Left lung (tissue), 4 donors: ENCODE measurements at regions not wholly inside any gene's neighbourhood (a gene's known extent, or its start where the extent isn't known, plus 50 kb on each side); places are given as distances from the start of the nearest gene placed in this dataset.

Experiments
- ATAC-seq: fragments of 200-7000 bp; cut with Tn5 transposase; one replicate; pipeline ENCODE4 v1.9.1; 2020; ENCODE audit warnings: moderate library complexity
- DNase-seq, 4 donors: peaks; one replicate each; pipeline ENCODE4 v3.0.0-alpha.2; 2013 to 2020
- H3K27ac ChIP-seq, 2 donors: fragments of 200-600 bp; sonication (generic) in 1 of 2; one replicate each; pipeline versions ENCODE4 v1.5.0 to v1.8.0; 2020 to 2021
- H3K27me3 ChIP-seq, 2 donors: fragments of 200-600 bp; sonication (generic) in 1 of 2; one replicate each; pipeline versions ENCODE4 v1.5.0 to v1.8.0; 2020 to 2021
- H3K36me3 ChIP-seq, 2 donors: fragments of 200-600 bp; sonication (generic) in 1 of 2; one replicate each; pipeline versions ENCODE4 v1.5.0 to v1.8.0; 2020 to 2021
- H3K4me1 ChIP-seq, 2 donors: fragments of 200-600 bp; one replicate each; pipeline ENCODE4 v1.8.0; 2021
- H3K4me3 ChIP-seq, 2 donors: fragments of 200-600 bp; sonication (generic) in 1 of 2; one replicate each; pipeline versions ENCODE4 v1.5.0 to v1.8.0; 2020 to 2021; ENCODE audit warnings: mild to moderate bottlenecking in 1 of 2
- H3K9me3 ChIP-seq, 2 donors: fragments of 200-600 bp; sonication (generic) in 1 of 2; one replicate each; pipeline versions ENCODE4 v1.5.0 to v1.8.0; 2020 to 2021
- intact Hi-C, 2 donors: fragments of 100-400 bp; cut with DNase I; formaldehyde crosslinking; loops; one replicate each; pipeline versions ENCODE4 v1.11.2 to v1.14.2; 2022
- TF ChIP-seq, protein P1 (sequence below), 2 donors: fragments of 200-600 bp; sonication (generic) in 1 of 2; IDR thresholded peaks; one replicate each; pipeline versions ENCODE4 v1.5.0 to v1.8.0; 2021; ENCODE audit warnings: antibody characterized with exemption in 2 of 2
- donor health status: DM: no; HTN: yes; CAD: no.
- donor health status: DM: no; HTN: no; CAD: no.

GRCh38 chr4:83753260-83753659 lies 217.4 kb downstream of the GPAT3 start:
- intact Hi-C loops, result no loop called here

DNA sequence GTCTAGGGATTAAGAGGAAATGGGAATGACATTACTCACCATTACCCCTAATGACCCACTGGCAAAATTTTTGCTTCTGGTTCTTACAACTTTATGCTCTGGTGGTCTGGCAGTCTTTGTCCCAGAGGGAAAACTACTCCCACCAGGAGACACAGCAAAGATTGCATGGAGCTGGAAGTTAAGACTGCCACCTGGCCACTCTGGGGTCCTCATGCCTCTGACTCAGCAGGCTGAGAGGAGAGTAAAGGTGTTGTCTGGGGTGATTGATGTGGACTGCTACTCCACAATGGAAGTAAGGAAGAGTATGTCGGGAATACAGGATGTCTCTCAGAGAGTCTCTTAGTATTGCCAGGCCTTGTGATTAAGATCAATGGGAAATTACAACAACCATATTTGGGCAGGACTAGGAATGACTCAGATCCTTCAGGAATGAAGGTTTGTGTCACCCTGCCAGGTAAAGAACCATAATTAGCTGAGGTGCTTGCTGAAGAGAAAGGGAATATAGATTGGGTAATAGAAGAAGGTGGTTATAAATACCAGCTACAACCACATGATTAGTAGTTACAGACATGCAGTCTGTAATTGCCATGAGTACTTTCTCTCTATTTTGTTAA lies 215.5 kb downstream of the GPAT3 start:
- H3K27me3 ChIP-seq, result no peaks in the 10 kb centered on the region
- ATAC-seq, result peak; percentile 65
- TF ChIP-seq, protein P1, sequence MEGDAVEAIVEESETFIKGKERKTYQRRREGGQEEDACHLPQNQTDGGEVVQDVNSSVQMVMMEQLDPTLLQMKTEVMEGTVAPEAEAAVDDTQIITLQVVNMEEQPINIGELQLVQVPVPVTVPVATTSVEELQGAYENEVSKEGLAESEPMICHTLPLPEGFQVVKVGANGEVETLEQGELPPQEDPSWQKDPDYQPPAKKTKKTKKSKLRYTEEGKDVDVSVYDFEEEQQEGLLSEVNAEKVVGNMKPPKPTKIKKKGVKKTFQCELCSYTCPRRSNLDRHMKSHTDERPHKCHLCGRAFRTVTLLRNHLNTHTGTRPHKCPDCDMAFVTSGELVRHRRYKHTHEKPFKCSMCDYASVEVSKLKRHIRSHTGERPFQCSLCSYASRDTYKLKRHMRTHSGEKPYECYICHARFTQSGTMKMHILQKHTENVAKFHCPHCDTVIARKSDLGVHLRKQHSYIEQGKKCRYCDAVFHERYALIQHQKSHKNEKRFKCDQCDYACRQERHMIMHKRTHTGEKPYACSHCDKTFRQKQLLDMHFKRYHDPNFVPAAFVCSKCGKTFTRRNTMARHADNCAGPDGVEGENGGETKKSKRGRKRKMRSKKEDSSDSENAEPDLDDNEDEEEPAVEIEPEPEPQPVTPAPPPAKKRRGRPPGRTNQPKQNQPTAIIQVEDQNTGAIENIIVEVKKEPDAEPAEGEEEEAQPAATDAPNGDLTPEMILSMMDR (IDR thresholded peaks at IDR 0.05), result no peak
- H3K36me3 ChIP-seq, result no peaks in the 10 kb centered on the region
- intact Hi-C loops, result no loop called here
- no peaks in the 10 kb centered on the region for H3K4me1 ChIP-seq
- no peaks in the 10 kb centered on the region for H3K9me3 ChIP-seq
- H3K4me3 ChIP-seq, result no peak overlapping the region
- no peak for DNase-seq
- H3K27ac ChIP-seq, result no peak overlapping the region

More at GRCh38 chr4:83753260-83753659, 217.4 kb downstream of the GPAT3 start:
- no peaks in the 10 kb centered on the region for H3K36me3 ChIP-seq
- TF ChIP-seq, protein P1 (IDR thresholded peaks at IDR 0.05), result no peak
- H3K27ac ChIP-seq, result no peak overlapping the region
- H3K27me3 ChIP-seq, result no peaks in the 10 kb centered on the region
- H3K9me3 ChIP-seq, result no peaks in the 10 kb centered on the region
- no peak overlapping the region for H3K4me3 ChIP-seq
- no peak for DNase-seq
- ATAC-seq, result no peak
- H3K4me1 ChIP-seq, result no peaks in the 10 kb centered on the region

DNA sequence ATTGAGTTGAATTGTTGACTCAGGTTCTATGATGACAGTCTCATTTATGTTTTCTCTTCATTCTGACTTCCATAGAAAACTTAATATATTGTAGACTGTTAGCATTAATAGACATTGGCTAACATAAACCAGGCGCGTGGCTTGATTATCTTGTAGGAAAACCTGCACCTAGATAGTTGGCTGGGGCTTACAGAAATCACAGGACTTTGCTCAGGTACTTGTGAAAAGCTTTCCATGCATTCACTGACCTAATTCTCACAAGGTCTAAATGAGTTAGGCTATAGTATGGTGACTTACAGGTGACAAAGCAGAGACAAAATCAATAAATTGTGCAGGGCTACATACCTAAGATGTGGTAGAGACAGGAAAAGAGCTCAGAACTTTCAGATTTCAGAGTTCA lies 212.8 kb downstream of the GPAT3 start:
- Histone ChIP-seq H3K27ac (no peak overlapping the region), H3K36me3 (no peaks in the 10 kb centered on the region), H3K4me3 (no peak overlapping the region), H3K9me3 (no peaks in the 10 kb centered on the region), H3K27me3 (no peaks in the 10 kb centered on the region), H3K4me1 (no peaks in the 10 kb centered on the region)
- DNase-seq, result no peak
- intact Hi-C loops, result no loop called here
- TF ChIP-seq, protein P1 (IDR thresholded peaks at IDR 0.05), result no peak
- ATAC-seq, result no peak

DNA sequence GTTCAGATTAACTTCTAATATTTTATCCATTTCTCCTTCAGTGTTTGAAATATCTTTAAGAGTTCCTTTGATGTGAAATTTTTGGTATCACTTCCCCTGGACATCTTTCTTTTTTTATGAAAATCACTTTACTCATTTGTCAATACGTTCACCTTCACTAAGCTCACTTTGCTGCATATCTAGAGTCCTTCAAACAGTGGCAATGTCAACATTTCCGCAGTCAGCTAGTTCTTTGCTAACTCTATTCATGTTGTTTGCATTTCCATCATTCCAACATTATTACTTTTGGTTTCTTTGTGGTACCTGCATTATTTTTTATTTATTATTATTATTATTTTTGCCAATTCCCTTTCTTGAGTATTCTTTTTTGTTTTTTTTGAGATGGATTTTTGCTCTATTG lies 203.0 kb downstream of the GPAT3 start:
- H3K4me3 ChIP-seq, result no peak overlapping the region
- TF ChIP-seq, protein P1 (IDR thresholded peaks at IDR 0.05), result no peak
- no peaks in the 10 kb centered on the region for H3K36me3 ChIP-seq
- H3K27me3 ChIP-seq, result no peaks in the 10 kb centered on the region
- H3K4me1 ChIP-seq, result no peaks in the 10 kb centered on the region
- intact Hi-C loops, result no loop called here
- ATAC-seq (peak; percentile 87), DNase-seq (peak in 1 of 4 donors; percentile 41)
- H3K27ac ChIP-seq, result no peak overlapping the region
- H3K9me3 ChIP-seq, result no peaks in the 10 kb centered on the region

- no peak for ATAC-seq
- Histone ChIP-seq H3K4me1 (no peaks in the 10 kb centered on the region), H3K27ac (no peak overlapping the region), H3K36me3 (no peaks in the 10 kb centered on the region), H3K27me3 (no peaks in the 10 kb centered on the region), H3K4me3 (no peak overlapping the region), H3K9me3 (peaks cover 0 to 8% of the 10 kb centered on the region in 2 donors)
- TF ChIP-seq, protein P1 (IDR thresholded peaks at IDR 0.05), result no peak
- intact Hi-C loops, result no loop called here
- no peak for DNase-seq
These were observed 198.7 kb downstream of the GPAT3 start for GRCh38 chr4:83734576-83734975.
